ENCODE measurements at regions not wholly inside any gene's neighbourhood (a gene's known extent, or its start where the extent isn't known, plus 50 kb on each side); places are given as distances from the start of the nearest gene placed in this dataset.

- H3K27ac ChIP-seq (ENCODE audit: low read length, poor library complexity, severe bottlenecking) = no peak overlapping the region
- no peak overlapping the region for H2BK5ac ChIP-seq (ENCODE audit: low read depth, low read length, poor library complexity, severe bottlenecking)
- H2AFZ ChIP-seq (ENCODE audit: low read depth, low read length) = no peak overlapping the region
- H4K91ac ChIP-seq (ENCODE audit: low read length) = no peak overlapping the region
- H3K27me3 ChIP-seq (ENCODE audit: control insufficient read depth in 1 of 2, insufficient read depth in 1 of 2, low read length in 2 of 2) = no peaks in the 10 kb centered on the region
- no peak for DNase-seq
- H3K9ac ChIP-seq (ENCODE audit: low read length) = no peak overlapping the region
- H3K9me3 ChIP-seq (ENCODE audit: control insufficient read depth, low read length) = no peaks in the 10 kb centered on the region
- 97% methylated on average over 6 of the region's 6 CpGs for WGBS
- no peak overlapping the region for H4K8ac ChIP-seq (ENCODE audit: low read length)
- no peak overlapping the region for H2AK5ac ChIP-seq (ENCODE audit: low read length, severe bottlenecking)
- no peak overlapping the region for H3K14ac ChIP-seq (ENCODE audit: low read length in 2 of 2)
- H3K36me3 ChIP-seq (ENCODE audit: control insufficient read depth in 1 of 2, insufficient read depth in 2 of 2, low read depth in 1 of 2, low read length in 2 of 2) = no peaks in the 10 kb centered on the region
- no peaks in the 10 kb centered on the region for H3K4me1 ChIP-seq (ENCODE audit: control insufficient read depth, insufficient read depth, low read depth, low read length)
- H2BK15ac ChIP-seq (ENCODE audit: low read depth, poor library complexity, severe bottlenecking) = no peak overlapping the region
- H2BK120ac ChIP-seq (ENCODE audit: low read depth, low read length) = no peak overlapping the region
- H3K4ac ChIP-seq (ENCODE audit: low read depth in 1 of 2, low read length in 2 of 2) = no peak overlapping the region
- H3K18ac ChIP-seq (ENCODE audit: low read depth in 1 of 2, low read length in 2 of 2) = no peak overlapping the region
- H3K23ac ChIP-seq (ENCODE audit: low read length in 2 of 2) = no peak overlapping the region
- H3K4me2 ChIP-seq (ENCODE audit: low read length, poor library complexity, severe bottlenecking) = no peak overlapping the region
- H3K79me1 ChIP-seq (replicated peaks; ENCODE audit: low read length, poor library complexity, severe bottlenecking) = no peaks in the 10 kb centered on the region
- no peak overlapping the region for H2BK12ac ChIP-seq (ENCODE audit: low read length in 2 of 2)
- H3K4me3 ChIP-seq (ENCODE audit: insufficient read depth in 1 of 2, low read depth in 1 of 2, low read length in 2 of 2) = no peak overlapping the region
Measured at GRCh38 chr4:17238633-17239032, 273.3 kb downstream of the QDPR start.

GRCh38 chr4:17236686-17237085, 275.2 kb downstream of the QDPR start:
- H4K91ac ChIP-seq (ENCODE audit: low read length) = no peak overlapping the region
- H2BK120ac ChIP-seq (ENCODE audit: low read depth, low read length) = no peak overlapping the region
- no peaks in the 10 kb centered on the region for H3K4me1 ChIP-seq (ENCODE audit: control insufficient read depth, insufficient read depth, low read depth, low read length)
- no peaks in the 10 kb centered on the region for H3K27me3 ChIP-seq (ENCODE audit: control insufficient read depth in 1 of 2, insufficient read depth in 1 of 2, low read length in 2 of 2)
- no peak overlapping the region for H3K4ac ChIP-seq (ENCODE audit: low read depth in 1 of 2, low read length in 2 of 2)
- no peaks in the 10 kb centered on the region for H3K9me3 ChIP-seq (ENCODE audit: control insufficient read depth, low read length)
- no peak overlapping the region for H2BK15ac ChIP-seq (ENCODE audit: low read depth, poor library complexity, severe bottlenecking)
- H3K36me3 ChIP-seq (ENCODE audit: control insufficient read depth in 1 of 2, insufficient read depth in 2 of 2, low read depth in 1 of 2, low read length in 2 of 2) = no peaks in the 10 kb centered on the region
- no peak overlapping the region for H3K23ac ChIP-seq (ENCODE audit: low read length in 2 of 2)
- H3K27ac ChIP-seq (ENCODE audit: low read length, poor library complexity, severe bottlenecking) = no peak overlapping the region
- no peaks in the 10 kb centered on the region for H3K79me1 ChIP-seq (replicated peaks; ENCODE audit: low read length, poor library complexity, severe bottlenecking)
- no peak overlapping the region for H2BK12ac ChIP-seq (ENCODE audit: low read length in 2 of 2)
- H2AK5ac ChIP-seq (ENCODE audit: low read length, severe bottlenecking) = no peak overlapping the region
- peak; percentile 2 for DNase-seq
- H3K9ac ChIP-seq (ENCODE audit: low read length) = no peak overlapping the region
- no peak overlapping the region for H3K4me3 ChIP-seq (ENCODE audit: insufficient read depth in 1 of 2, low read depth in 1 of 2, low read length in 2 of 2)
- whole genome bisulfite sequencing = 67% methylated on average over 1 of the region's 1 CpG
- H3K18ac ChIP-seq (ENCODE audit: low read depth in 1 of 2, low read length in 2 of 2) = no peak overlapping the region
- no peak overlapping the region for H4K8ac ChIP-seq (ENCODE audit: low read length)
- no peak overlapping the region for H3K14ac ChIP-seq (ENCODE audit: low read length in 2 of 2)
- no peak overlapping the region for H2AFZ ChIP-seq (ENCODE audit: low read depth, low read length)
- no peak overlapping the region for H2BK5ac ChIP-seq (ENCODE audit: low read depth, low read length, poor library complexity, severe bottlenecking)
- H3K4me2 ChIP-seq (ENCODE audit: low read length, poor library complexity, severe bottlenecking) = no peak overlapping the region

DNA sequence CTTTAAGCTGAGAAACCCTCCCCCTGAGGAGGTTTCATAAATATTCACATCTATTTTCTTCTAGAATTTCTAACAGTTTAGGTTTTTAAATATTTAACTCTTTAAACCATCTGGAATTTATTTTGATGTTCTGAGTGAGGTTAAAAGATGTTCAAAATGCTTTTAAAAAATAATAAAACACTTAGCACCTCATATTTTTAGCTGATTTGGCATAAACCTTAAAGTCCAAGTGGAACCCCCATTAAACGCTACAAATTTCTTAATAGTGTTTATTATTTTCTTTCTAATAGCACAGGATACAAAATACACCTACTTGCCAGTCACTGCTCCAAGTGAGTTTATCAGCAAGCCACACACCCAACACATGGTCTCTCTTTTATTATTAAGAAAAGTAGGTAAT, 277.2 kb downstream of the QDPR start:
- Histone ChIP-seq H3K14ac (ENCODE audit: low read length in 2 of 2) (no peak overlapping the region), H4K91ac (ENCODE audit: low read length) (no peak overlapping the region), H2AFZ (ENCODE audit: low read depth, low read length) (no peak overlapping the region), H2AK5ac (ENCODE audit: low read length, severe bottlenecking) (no peak overlapping the region), H3K27me3 (ENCODE audit: control insufficient read depth in 1 of 2, insufficient read depth in 1 of 2, low read length in 2 of 2) (no peaks in the 10 kb centered on the region), H3K4ac (ENCODE audit: low read depth in 1 of 2, low read length in 2 of 2) (no peak overlapping the region), H2BK15ac (ENCODE audit: low read depth, poor library complexity, severe bottlenecking) (no peak overlapping the region), H3K9me3 (ENCODE audit: control insufficient read depth, low read length) (no peaks in the 10 kb centered on the region), H4K8ac (ENCODE audit: low read length) (no peak overlapping the region), H2BK12ac (ENCODE audit: low read length in 2 of 2) (no peak overlapping the region), H3K4me3 (ENCODE audit: insufficient read depth in 1 of 2, low read depth in 1 of 2, low read length in 2 of 2) (no peak overlapping the region), H3K79me1 (replicated peaks; ENCODE audit: low read length, poor library complexity, severe bottlenecking) (no peaks in the 10 kb centered on the region), H2BK120ac (ENCODE audit: low read depth, low read length) (no peak overlapping the region), H3K18ac (ENCODE audit: low read depth in 1 of 2, low read length in 2 of 2) (no peak overlapping the region), H3K36me3 (ENCODE audit: control insufficient read depth in 1 of 2, insufficient read depth in 2 of 2, low read depth in 1 of 2, low read length in 2 of 2) (no peaks in the 10 kb centered on the region), H3K23ac (ENCODE audit: low read length in 2 of 2) (no peak overlapping the region), H3K4me1 (ENCODE audit: control insufficient read depth, insufficient read depth, low read depth, low read length) (no peaks in the 10 kb centered on the region), H3K9ac (ENCODE audit: low read length) (no peak overlapping the region), H2BK5ac (ENCODE audit: low read depth, low read length, poor library complexity, severe bottlenecking) (no peak overlapping the region), H3K27ac (ENCODE audit: low read length, poor library complexity, severe bottlenecking) (no peak overlapping the region), H3K4me2 (ENCODE audit: low read length, poor library complexity, severe bottlenecking) (no peak overlapping the region)
- DNase-seq = no peak
- WGBS = no CpG with 5 or more reads among the region's 1 CpG

DNA sequence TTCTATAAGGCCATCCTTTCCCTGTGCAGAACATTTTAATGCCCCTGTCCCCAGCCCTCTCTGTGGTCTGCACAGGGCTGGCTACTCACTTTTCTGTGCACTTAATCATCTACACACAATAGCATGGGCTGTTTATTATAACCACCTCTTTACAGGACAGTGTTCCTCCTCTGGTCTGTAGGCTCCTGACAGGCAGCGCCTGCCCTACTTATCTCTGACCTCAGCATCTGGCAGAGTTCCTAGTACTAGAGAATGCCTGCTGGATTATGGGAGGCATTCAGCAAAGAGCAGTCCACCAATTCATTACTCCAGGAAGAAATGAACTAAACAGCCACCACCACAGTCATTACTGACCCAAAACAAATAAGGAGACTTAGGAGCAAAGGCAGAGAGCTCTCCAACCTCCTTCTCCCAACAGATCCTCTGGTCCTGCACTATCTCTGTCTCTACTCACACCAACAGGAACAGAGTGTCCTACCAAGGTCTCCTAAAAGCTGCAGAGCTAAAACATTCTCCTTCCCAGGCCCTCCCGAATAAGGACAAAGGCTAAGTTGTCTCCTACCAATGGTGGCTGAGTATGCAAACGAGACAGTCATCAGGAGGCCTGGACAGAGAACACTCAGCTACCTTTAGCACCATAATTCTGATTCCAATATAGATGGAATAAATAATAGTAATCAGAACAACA, 279.2 kb downstream of the QDPR start:
- no peaks in the 10 kb centered on the region for H3K27me3 ChIP-seq (ENCODE audit: control insufficient read depth in 1 of 2, insufficient read depth in 1 of 2, low read length in 2 of 2)
- H2BK5ac ChIP-seq (ENCODE audit: low read depth, low read length, poor library complexity, severe bottlenecking) = no peak overlapping the region
- H3K4me3 ChIP-seq (ENCODE audit: insufficient read depth in 1 of 2, low read depth in 1 of 2, low read length in 2 of 2) = peak overlapping the region in 1 of 2 experiments; percentile 45
- H3K4me2 ChIP-seq (ENCODE audit: low read length, poor library complexity, severe bottlenecking) = no peak overlapping the region
- no peak overlapping the region for H3K4ac ChIP-seq (ENCODE audit: low read depth in 1 of 2, low read length in 2 of 2)
- no peak overlapping the region for H2AK5ac ChIP-seq (ENCODE audit: low read length, severe bottlenecking)
- H3K27ac ChIP-seq (ENCODE audit: low read length, poor library complexity, severe bottlenecking) = no peak overlapping the region
- peak overlapping the region; percentile 46 for H3K9ac ChIP-seq (ENCODE audit: low read length)
- H3K18ac ChIP-seq (ENCODE audit: low read depth in 1 of 2, low read length in 2 of 2) = peak overlapping the region in 1 of 2 experiments; percentile 54
- H3K36me3 ChIP-seq (ENCODE audit: control insufficient read depth in 1 of 2, insufficient read depth in 2 of 2, low read depth in 1 of 2, low read length in 2 of 2) = no peaks in the 10 kb centered on the region
- 63% methylated on average over 3 of the region's 3 CpGs for whole genome bisulfite sequencing
- DNase-seq = peak; percentile 74
- H2AFZ ChIP-seq (ENCODE audit: low read depth, low read length) = no peak overlapping the region
- no peak overlapping the region for H3K14ac ChIP-seq (ENCODE audit: low read length in 2 of 2)
- no peak overlapping the region for H2BK120ac ChIP-seq (ENCODE audit: low read depth, low read length)
- no peaks in the 10 kb centered on the region for H3K79me1 ChIP-seq (replicated peaks; ENCODE audit: low read length, poor library complexity, severe bottlenecking)
- peak overlapping the region; percentile 56 for H4K91ac ChIP-seq (ENCODE audit: low read length)
- peak overlapping the region in 1 of 2 experiments; percentile 43 for H2BK12ac ChIP-seq (ENCODE audit: low read length in 2 of 2)
- H3K9me3 ChIP-seq (ENCODE audit: control insufficient read depth, low read length) = no peaks in the 10 kb centered on the region
- H3K23ac ChIP-seq (ENCODE audit: low read length in 2 of 2) = no peak overlapping the region
- peak overlapping the region; percentile 77 for H4K8ac ChIP-seq (ENCODE audit: low read length)
- H3K4me1 ChIP-seq (ENCODE audit: control insufficient read depth, insufficient read depth, low read depth, low read length) = no peaks in the 10 kb centered on the region
- no peak overlapping the region for H2BK15ac ChIP-seq (ENCODE audit: low read depth, poor library complexity, severe bottlenecking)

Data from mesenchymal stem cell (in vitro differentiated cells and primary cell).